GM10266 (cell line): ENCODE measurements at regions not wholly inside any gene's neighbourhood (a gene's known extent, or its start where the extent isn't known, plus 50 kb on each side); places are given as distances from the start of the nearest gene placed in this dataset.

Source experiments
- DNase-seq: peaks from one replicate; pipeline ENCODE4 v3.0.0; 2012; ENCODE audit errors: extremely low spot score
- CTCF ChIP-seq: IDR thresholded peaks from 2 replicates; pipeline ENCODE4 v1.5.1; 2012; ENCODE audit warnings: mild to moderate bottlenecking, low read depth; ENCODE audit not compliant: control insufficient read depth, insufficient read depth; ENCODE audit errors: missing control alignments

- no peak for TF ChIP-seq CTCF
These were observed 183.7 kb upstream of the DIO2 start for GRCh38 chr14:80395031-80395430.

GRCh38 chr14:80393766-80394165 lies 182.5 kb upstream of the DIO2 start:
- no peak for DNase-seq
- no peak for TF ChIP-seq CTCF

More at GRCh38 chr14:80395031-80395430, 183.7 kb upstream of the DIO2 start:
- DNase-seq, result no peak

GRCh38 chr14:80390906-80391305 lies 179.6 kb upstream of the DIO2 start:
- TF ChIP-seq CTCF, result no peak
- no peak for DNase-seq

GRCh38 chr14:80388980-80389711 lies 177.8 kb upstream of the DIO2 start:
- TF ChIP-seq CTCF, result no peak

GRCh38 chr14:80387563-80387981 lies 176.3 kb upstream of the DIO2 start:
- no peak for DNase-seq
- TF ChIP-seq CTCF, result no peak

More at GRCh38 chr14:80388980-80389711, 177.8 kb upstream of the DIO2 start:
- DNase-seq, result no peak

- no peak for DNase-seq
- TF ChIP-seq CTCF, result no peak
These were observed 174.0 kb upstream of the DIO2 start for GRCh38 chr14:80385336-80385735.

GRCh38 chr14:80383223-80383622 lies 171.9 kb upstream of the DIO2 start:
- DNase-seq, result no peak
- no peak for TF ChIP-seq CTCF
